GM10248 (cell line): ENCODE measurements at regions not wholly inside any gene's neighbourhood (a gene's known extent, or its start where the extent isn't known, plus 50 kb on each side); places are given as distances from the start of the nearest gene placed in this dataset.

Source experiments
- CTCF ChIA-PET: fragments of 300-600 bp; sonication (Branson Sonifier 250); formaldehyde crosslinking; extraction: SDS; loops from one replicate; lab custom pipeline; 2021; ENCODE audit warnings: antibody characterized with exemption; lab: Yijun Ruan, JAX
- POLR2A ChIA-PET: fragments of 350-650 bp; sonication (Branson Sonifier 250); formaldehyde crosslinking; extraction: SDS; loops from one replicate; lab custom pipeline; 2020; ENCODE audit warnings: antibody characterized with exemption; lab: Yijun Ruan, JAX
- DNase-seq: peaks from one replicate; pipeline ENCODE4 v3.0.0; 2012; ENCODE audit errors: extremely low spot score
- CTCF ChIP-seq: IDR thresholded peaks from 2 replicates; pipeline ENCODE4 v1.5.1; 2012; ENCODE audit warnings: mild to moderate bottlenecking, low read depth; ENCODE audit errors: extremely low read depth, missing control alignments, control extremely low read depth

GRCh38 chr6:104600639-104600931 lies 259.1 kb downstream of the HACE1 start:
- ChIA-PET CTCF (interaction anchor here (1.6 to 1.8 kb wide), 2 partner anchors 12 to 16 kb away, joined by 5 to 6 read pairs; no protein-coding TSS in a partner anchor), POLR2A (no interaction called here)
- DNase-seq: no peak
- no peak for TF ChIP-seq CTCF

- no peak for TF ChIP-seq CTCF
- POLR2A ChIA-PET: no interaction called here
- CTCF ChIA-PET: interaction anchor here (1.6 to 1.8 kb wide), 2 partner anchors 11 to 17 kb away, joined by 5 to 6 read pairs; no protein-coding TSS in a partner anchor
- DNase-seq: no peak
These were observed 259.7 kb downstream of the HACE1 start for GRCh38 chr6:104599821-104600638.

- POLR2A ChIA-PET: no interaction called here
- TF ChIP-seq CTCF: no peak
- no peak for DNase-seq
- CTCF ChIA-PET: interaction anchor here (1.3 kb wide), 1 partner anchor 11 kb away, joined by 4 read pairs; no protein-coding TSS in a partner anchor
These were observed 262.1 kb downstream of the HACE1 start for GRCh38 chr6:104597541-104598050.

GRCh38 chr6:104596091-104596490 lies 263.6 kb downstream of the HACE1 start:
- CTCF ChIA-PET: no interaction called here
- POLR2A ChIA-PET: no interaction called here
- no peak for DNase-seq
- TF ChIP-seq CTCF: no peak

- DNase-seq: no peak
- TF ChIP-seq CTCF: no peak
- CTCF ChIA-PET: no interaction called here
- POLR2A ChIA-PET: no interaction called here
These were observed 264.4 kb downstream of the HACE1 start for GRCh38 chr6:104595311-104595820.

- no peak for TF ChIP-seq CTCF
- CTCF ChIA-PET: no interaction called here
- no peak for DNase-seq
- POLR2A ChIA-PET: no interaction called here
These were observed 268.0 kb downstream of the HACE1 start for GRCh38 chr6:104591573-104592334.
